IPS-15b (cell line): ENCODE measurements at regions not wholly inside any gene's neighbourhood (a gene's known extent, or its start where the extent isn't known, plus 50 kb on each side); places are given as distances from the start of the nearest gene placed in this dataset.

ENCODE experiments used
- H3K27me3 ChIP-seq: one replicate; pipeline ENCODE4 v1.6.1; 2013; ENCODE audit warnings: low read length; ENCODE audit not compliant: control insufficient read depth, insufficient read depth
- H3K36me3 ChIP-seq: one replicate; pipeline ENCODE4 v1.6.1; 2013; ENCODE audit warnings: low read length; ENCODE audit not compliant: control insufficient read depth, insufficient read depth
- H3K4me1 ChIP-seq: one replicate; pipeline ENCODE4 v1.6.1; 2013; ENCODE audit warnings: mild to moderate bottlenecking, low read length; ENCODE audit not compliant: control insufficient read depth, insufficient read depth
- H3K4me3 ChIP-seq: one replicate; pipeline ENCODE4 v1.5.1; 2013; ENCODE audit warnings: low read depth, low read length
- H3K9ac ChIP-seq: one replicate; pipeline ENCODE4 v1.6.1; 2013; ENCODE audit warnings: low read depth, mild to moderate bottlenecking, low read length
- H3K9me3 ChIP-seq: one replicate; pipeline ENCODE4 v1.6.1; 2013; ENCODE audit warnings: mild to moderate bottlenecking, low read length; ENCODE audit not compliant: control insufficient read depth, insufficient read depth

GRCh38 chr17:73710095-73710592 is 65.9 kb upstream of the SDK2 start:
- peaks cover 3% of the 10 kb centered on the region for H3K4me1 ChIP-seq

GRCh38 chr17:73711184-73711583 is 66.9 kb upstream of the SDK2 start:
- Histone ChIP-seq H3K4me1 (peaks cover 8% of the 10 kb centered on the region), H3K9me3 (no peaks in the 10 kb centered on the region), H3K4me3 (no peak overlapping the region), H3K27me3 (peaks cover 16% of the 10 kb centered on the region), H3K36me3 (no peaks in the 10 kb centered on the region), H3K9ac (no peak overlapping the region)

More at GRCh38 chr17:73710095-73710592, 65.9 kb upstream of the SDK2 start:
- no peaks in the 10 kb centered on the region for H3K9me3 ChIP-seq
- no peak overlapping the region for H3K4me3 ChIP-seq
- H3K9ac ChIP-seq, result no peak overlapping the region
- H3K27me3 ChIP-seq, result peaks cover 16% of the 10 kb centered on the region
- H3K36me3 ChIP-seq, result no peaks in the 10 kb centered on the region

DNA sequence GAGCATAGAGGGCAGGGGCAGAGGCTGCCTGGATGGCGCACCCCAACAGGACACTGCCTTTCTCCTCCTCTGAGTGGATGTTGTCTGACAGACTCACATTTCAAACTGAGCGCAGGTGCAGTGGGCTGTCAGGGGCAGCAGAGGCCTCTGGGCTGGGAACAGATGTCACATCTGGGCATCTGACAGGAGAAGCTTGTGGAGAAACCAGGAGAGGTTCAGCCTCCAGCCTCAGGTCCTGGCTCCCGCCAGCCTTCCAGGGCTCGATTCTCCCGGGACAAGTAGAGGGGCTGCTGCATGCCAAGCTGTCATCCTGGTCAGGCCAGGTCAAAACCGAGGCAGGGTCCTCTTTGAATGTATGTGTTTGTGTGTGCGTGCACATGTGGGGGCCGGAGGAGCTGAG is 67.7 kb upstream of the SDK2 start:
- Histone ChIP-seq H3K36me3 (no peaks in the 10 kb centered on the region), H3K4me1 (peaks cover 8% of the 10 kb centered on the region), H3K27me3 (peaks cover 16% of the 10 kb centered on the region), H3K9me3 (no peaks in the 10 kb centered on the region), H3K9ac (no peak overlapping the region), H3K4me3 (no peak overlapping the region)

- no peaks in the 10 kb centered on the region for H3K36me3 ChIP-seq
- H3K9me3 ChIP-seq, result no peaks in the 10 kb centered on the region
- no peak overlapping the region for H3K4me3 ChIP-seq
- H3K9ac ChIP-seq, result no peak overlapping the region
- peaks cover 16% of the 10 kb centered on the region for H3K27me3 ChIP-seq
- H3K4me1 ChIP-seq, result peaks cover 8% of the 10 kb centered on the region
Measured at GRCh38 chr17:73713136-73713535, 68.9 kb upstream of the SDK2 start.

- Histone ChIP-seq H3K4me3 (no peak overlapping the region), H3K27me3 (no peaks in the 10 kb centered on the region), H3K36me3 (no peaks in the 10 kb centered on the region)
Measured at GRCh38 chr17:73715769-73716168, 71.5 kb upstream of the SDK2 start.

GRCh38 chr17:73717690-73718089 is 73.4 kb upstream of the SDK2 start:
- Histone ChIP-seq H3K27me3 (no peaks in the 10 kb centered on the region), H3K9ac (no peak overlapping the region)

More at GRCh38 chr17:73715769-73716168, 71.5 kb upstream of the SDK2 start:
- Histone ChIP-seq H3K4me1 (peaks cover 7% of the 10 kb centered on the region), H3K9ac (no peak overlapping the region), H3K9me3 (no peaks in the 10 kb centered on the region)

DNA sequence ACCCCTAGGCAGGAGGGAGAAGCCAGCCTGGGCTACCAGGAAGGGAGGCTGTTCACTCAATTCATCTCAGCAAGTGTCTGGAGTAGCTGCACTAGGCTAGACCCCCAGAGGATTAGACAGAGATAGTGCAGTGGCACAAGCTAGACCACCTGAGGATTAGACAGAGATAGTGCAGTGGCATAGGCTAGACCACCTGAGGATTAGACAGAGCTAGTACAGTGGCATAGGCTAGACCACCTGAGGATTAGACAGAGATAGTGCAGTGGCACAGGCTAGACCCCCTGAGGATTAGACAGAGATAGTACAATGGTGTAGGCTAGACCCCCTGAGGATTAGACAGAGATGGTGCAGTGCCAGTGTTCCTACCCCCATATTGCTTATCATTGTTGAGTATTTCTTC is 74.1 kb upstream of the SDK2 start:
- Histone ChIP-seq H3K9me3 (no peaks in the 10 kb centered on the region), H3K9ac (no peak overlapping the region), H3K27me3 (no peaks in the 10 kb centered on the region), H3K4me3 (no peak overlapping the region), H3K4me1 (peaks cover 7% of the 10 kb centered on the region), H3K36me3 (no peaks in the 10 kb centered on the region)

More at GRCh38 chr17:73717690-73718089, 73.4 kb upstream of the SDK2 start:
- Histone ChIP-seq H3K9me3 (no peaks in the 10 kb centered on the region), H3K4me3 (no peak overlapping the region), H3K4me1 (peaks cover 7% of the 10 kb centered on the region), H3K36me3 (no peaks in the 10 kb centered on the region)

DNA sequence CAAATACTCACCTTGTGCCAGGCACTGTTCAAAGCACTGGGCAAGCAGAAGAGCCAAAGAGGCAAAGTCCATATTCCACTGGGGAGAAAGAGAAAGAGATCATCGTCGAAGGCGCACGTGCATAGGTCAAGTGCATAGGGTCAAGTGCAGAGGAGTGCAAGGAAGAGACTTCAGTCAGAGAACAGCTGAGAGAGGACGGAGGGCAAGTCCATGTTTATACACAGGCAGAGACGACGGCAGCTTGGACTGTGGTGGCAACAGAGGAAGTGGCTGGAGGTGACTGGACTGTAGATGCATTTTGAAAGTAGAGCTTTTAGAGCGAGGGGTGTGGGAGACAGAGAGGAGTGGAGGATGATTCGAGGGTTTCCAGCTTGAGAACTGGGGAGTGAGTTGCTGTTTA is 74.7 kb upstream of the SDK2 start:
- Histone ChIP-seq H3K27me3 (peaks cover under 1% of the 10 kb centered on the region), H3K9ac (no peak overlapping the region), H3K36me3 (no peaks in the 10 kb centered on the region), H3K4me1 (peaks cover 7% of the 10 kb centered on the region), H3K9me3 (no peaks in the 10 kb centered on the region), H3K4me3 (no peak overlapping the region)

- Histone ChIP-seq H3K27me3 (peaks cover 2% of the 10 kb centered on the region), H3K9me3 (no peaks in the 10 kb centered on the region), H3K36me3 (no peaks in the 10 kb centered on the region), H3K4me3 (no peak overlapping the region), H3K9ac (no peak overlapping the region), H3K4me1 (peaks cover 7% of the 10 kb centered on the region)
Measured at GRCh38 chr17:73719588-73720071, 75.4 kb upstream of the SDK2 start.

DNA sequence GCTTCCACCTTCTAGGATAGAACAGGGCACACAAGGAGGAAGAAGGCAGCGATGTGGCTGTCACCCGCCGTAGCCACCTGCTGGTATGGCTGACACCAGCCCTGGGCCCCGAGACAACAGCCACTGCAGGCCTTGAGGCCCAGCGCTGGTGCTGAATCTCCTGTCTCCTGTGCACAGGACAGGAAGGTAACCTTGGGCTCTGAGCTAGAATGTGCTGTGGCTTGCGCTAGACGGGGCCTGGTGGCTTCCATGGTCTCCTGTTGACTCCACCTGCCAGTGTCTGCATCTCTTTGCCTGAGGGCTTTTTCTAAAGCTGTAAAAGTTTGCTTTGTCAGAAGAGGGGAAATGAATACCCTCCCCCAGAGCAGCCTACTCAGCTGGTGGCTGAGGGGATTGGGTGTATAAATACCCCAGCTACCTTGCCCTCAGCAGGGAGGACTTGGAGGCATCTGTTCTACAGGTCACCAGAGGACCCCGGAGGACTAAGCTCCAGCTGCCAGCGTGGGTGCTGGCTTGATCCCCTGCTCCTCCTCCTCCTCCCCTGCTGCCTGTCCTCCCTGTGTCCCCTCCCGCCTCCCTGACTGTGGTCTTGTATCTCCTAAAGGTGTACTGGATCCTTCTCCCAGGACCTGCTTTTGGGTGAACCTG is 76.1 kb upstream of the SDK2 start:
- H3K9ac ChIP-seq, result no peak overlapping the region
- H3K4me1 ChIP-seq, result peaks cover 7% of the 10 kb centered on the region
- H3K36me3 ChIP-seq, result no peaks in the 10 kb centered on the region
- H3K27me3 ChIP-seq, result peaks cover 2% of the 10 kb centered on the region
- no peaks in the 10 kb centered on the region for H3K9me3 ChIP-seq
- H3K4me3 ChIP-seq, result no peak overlapping the region

DNA sequence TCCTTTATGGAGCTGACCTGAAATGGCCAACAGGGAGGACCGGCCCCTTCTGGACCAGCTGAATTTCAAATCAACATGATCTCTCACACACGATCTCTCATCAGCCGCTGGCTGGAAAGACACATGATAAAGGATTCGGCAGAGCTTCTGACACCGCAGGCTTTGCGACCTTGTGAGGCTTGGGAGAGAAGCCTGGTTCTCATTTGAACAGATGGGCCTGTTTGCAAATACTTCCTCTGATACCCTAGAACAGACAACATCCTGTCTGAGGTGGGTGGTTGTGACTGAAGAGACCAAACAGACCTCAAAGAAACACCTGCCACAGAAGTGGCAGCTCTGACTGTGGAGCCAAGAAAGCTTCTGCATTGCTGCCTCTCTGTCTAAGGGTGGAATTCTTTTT is 77.9 kb upstream of the SDK2 start:
- H3K4me1 ChIP-seq, result peaks cover 2% of the 10 kb centered on the region
- no peak overlapping the region for H3K9ac ChIP-seq
- H3K36me3 ChIP-seq, result no peaks in the 10 kb centered on the region
- no peak overlapping the region for H3K4me3 ChIP-seq
- H3K27me3 ChIP-seq, result peaks cover 2% of the 10 kb centered on the region
- no peaks in the 10 kb centered on the region for H3K9me3 ChIP-seq

GRCh38 chr17:73723317-73723716 is 79.1 kb upstream of the SDK2 start:
- no peak overlapping the region for H3K4me3 ChIP-seq
- peaks cover 2% of the 10 kb centered on the region for H3K27me3 ChIP-seq
- H3K4me1 ChIP-seq, result peaks cover 2% of the 10 kb centered on the region
- H3K9me3 ChIP-seq, result no peaks in the 10 kb centered on the region
- no peak overlapping the region for H3K9ac ChIP-seq
- no peaks in the 10 kb centered on the region for H3K36me3 ChIP-seq
